ENCODE measurements at regions not wholly inside any gene's neighbourhood (a gene's known extent, or its start where the extent isn't known, plus 50 kb on each side); places are given as distances from the start of the nearest gene placed in this dataset.
"Not testable (repeated sequence)": the region's sequence is repeated elsewhere in the genome, so short reads cannot be mapped to it uniquely, and the experiment has no call there.

- DNase-seq (ENCODE audit: low read depth), result no peak
These were observed 100.1 kb downstream of the EIF4E start for GRCh38 chr4:98828801-98829200.

- no peak for DNase-seq (ENCODE audit: low read depth)
These were observed 101.3 kb downstream of the EIF4E start for GRCh38 chr4:98827661-98828060.

- DNase-seq (ENCODE audit: low read depth), result no peak
These were observed 106.8 kb downstream of the EIF4E start for GRCh38 chr4:98822144-98822543.

GRCh38 chr4:98818116-98818515 lies 110.8 kb downstream of the EIF4E start:
- DNase-seq (ENCODE audit: low read depth), result not testable (repeated sequence)

GRCh38 chr4:98816816-98817215 lies 112.1 kb downstream of the EIF4E start:
- no peak for DNase-seq (ENCODE audit: low read depth)

- DNase-seq (ENCODE audit: low read depth), result no peak
These were observed 112.5 kb downstream of the EIF4E start for GRCh38 chr4:98816386-98816785.

- no peak for DNase-seq (ENCODE audit: low read depth)
These were observed 124.5 kb downstream of the EIF4E start for GRCh38 chr4:98804403-98804802.

GRCh38 chr4:98803251-98803650 lies 125.7 kb downstream of the EIF4E start:
- no peak for DNase-seq (ENCODE audit: low read depth)

- no peak for DNase-seq (ENCODE audit: low read depth)
These were observed 126.1 kb downstream of the EIF4E start for GRCh38 chr4:98802770-98803198.

GRCh38 chr4:98801259-98801725 lies 127.6 kb downstream of the EIF4E start:
- DNase-seq (ENCODE audit: low read depth), result no peak

- no peak for DNase-seq (ENCODE audit: low read depth)
These were observed 131.9 kb downstream of the EIF4E start for GRCh38 chr4:98796991-98797390.

- no peak for DNase-seq (ENCODE audit: low read depth)
These were observed 134.2 kb downstream of the EIF4E start for GRCh38 chr4:98794565-98795205.

GRCh38 chr4:98793658-98794057 lies 135.2 kb upstream of the TSPAN5 start:
- DNase-seq (ENCODE audit: low read depth), result no peak

- no peak for DNase-seq (ENCODE audit: low read depth)
These were observed 128.5 kb upstream of the TSPAN5 start for GRCh38 chr4:98786866-98787265.

GRCh38 chr4:98784947-98785706 lies 126.7 kb upstream of the TSPAN5 start:
- DNase-seq (ENCODE audit: low read depth), result no peak

- DNase-seq (ENCODE audit: low read depth), result no peak
These were observed 123.4 kb upstream of the TSPAN5 start for GRCh38 chr4:98781641-98782357.

GRCh38 chr4:98780926-98781325 lies 122.5 kb upstream of the TSPAN5 start:
- DNase-seq (ENCODE audit: low read depth), result no peak

- no peak for DNase-seq (ENCODE audit: low read depth)
These were observed 120.7 kb upstream of the TSPAN5 start for GRCh38 chr4:98779088-98779487.

GRCh38 chr4:98778206-98778605 lies 119.8 kb upstream of the TSPAN5 start:
- DNase-seq (ENCODE audit: low read depth), result peak; percentile 2

GRCh38 chr4:98775672-98776071 lies 117.3 kb upstream of the TSPAN5 start:
- no peak for DNase-seq (ENCODE audit: low read depth)

- no peak for DNase-seq (ENCODE audit: low read depth)
These were observed 115.2 kb upstream of the TSPAN5 start for GRCh38 chr4:98773638-98774037.

GRCh38 chr4:98771959-98772632 lies 113.7 kb upstream of the TSPAN5 start:
- no peak for DNase-seq (ENCODE audit: low read depth)
